HEK293 (cell line): ENCODE measurements at regions not wholly inside any gene's neighbourhood (a gene's known extent, or its start where the extent isn't known, plus 50 kb on each side); places are given as distances from the start of the nearest gene placed in this dataset.

Source experiments
- ATF2 ChIP-seq: fragments of 450-650 bp; formaldehyde crosslinking; IDR thresholded peaks from 2 replicates; pipeline ENCODE4 v1.5.1; 2016; ENCODE audit warnings: missing biosample characterization, missing genetic modification characterization, low read depth
- CTCF ChIP-seq: fragments of 450-650 bp; formaldehyde crosslinking; IDR thresholded peaks from 2 replicates; pipeline ENCODE4 v1.5.1; 2016; ENCODE audit warnings: missing biosample characterization, missing genetic modification characterization
- YY1 ChIP-seq: fragments of 450-650 bp; formaldehyde crosslinking; IDR thresholded peaks from 2 replicates; pipeline ENCODE4 v1.5.1; 2018; ENCODE audit warnings: missing biosample characterization, missing genetic modification characterization
- ZNF24 ChIP-seq: fragments of 450-650 bp; formaldehyde crosslinking; IDR thresholded peaks from 2 replicates; pipeline ENCODE4 v1.5.1; 2016; ENCODE audit warnings: missing biosample characterization, missing genetic modification characterization
- ZNF274 ChIP-seq, 2 experiments: fragments of 200-500 bp in 1 of 2; fragments of 450-650 bp in 1 of 2; sonication (Bioruptor generic) in 1 of 2; formaldehyde crosslinking in 1 of 2; IDR thresholded peaks; 2 replicates each; pipeline versions ENCODE4 v1.5.1 to v1.6.1; 2014 to 2016; ENCODE audit warnings: borderline replicate concordance in 1 of 2, inconsistent platforms in 1 of 2, low read length in 1 of 2, missing biosample characterization in 1 of 2, missing genetic modification characterization in 1 of 2
- ZNF501 ChIP-seq: fragments of 450-650 bp; formaldehyde crosslinking; IDR thresholded peaks from 2 replicates; pipeline ENCODE4 v1.5.1; 2016; ENCODE audit warnings: missing biosample characterization, missing genetic modification characterization
- ZNF629 ChIP-seq: fragments of 450-650 bp; formaldehyde crosslinking; IDR thresholded peaks from 2 replicates; pipeline ENCODE4 v1.5.1; 2017; ENCODE audit warnings: missing biosample characterization, missing genetic modification characterization

GRCh38 chr22:27286711-27287110, 514.8 kb downstream of the MN1 start:
- TF ChIP-seq ZNF274 (IDR thresholded peaks at IDR 0.05; ENCODE audit: low read length), result no peak
- no peak for TF ChIP-seq ZNF274 (tag by site-specific recombination; IDR thresholded peaks at IDR 0.05; ENCODE audit: borderline replicate concordance)
- no peak for TF ChIP-seq ZNF24 (tag by site-specific recombination)
- TF ChIP-seq CTCF, result no peak
- TF ChIP-seq YY1 (tag by site-specific recombination), result no peak
- no peak for TF ChIP-seq ZNF629 (tag by site-specific recombination)
- TF ChIP-seq ZNF501 (tag by site-specific recombination), result no peak
- no peak for TF ChIP-seq ATF2 (tag by site-specific recombination)
